ENCODE measurements at regions not wholly inside any gene's neighbourhood (a gene's known extent, or its start where the extent isn't known, plus 50 kb on each side); places are given as distances from the start of the nearest gene placed in this dataset.

DNA sequence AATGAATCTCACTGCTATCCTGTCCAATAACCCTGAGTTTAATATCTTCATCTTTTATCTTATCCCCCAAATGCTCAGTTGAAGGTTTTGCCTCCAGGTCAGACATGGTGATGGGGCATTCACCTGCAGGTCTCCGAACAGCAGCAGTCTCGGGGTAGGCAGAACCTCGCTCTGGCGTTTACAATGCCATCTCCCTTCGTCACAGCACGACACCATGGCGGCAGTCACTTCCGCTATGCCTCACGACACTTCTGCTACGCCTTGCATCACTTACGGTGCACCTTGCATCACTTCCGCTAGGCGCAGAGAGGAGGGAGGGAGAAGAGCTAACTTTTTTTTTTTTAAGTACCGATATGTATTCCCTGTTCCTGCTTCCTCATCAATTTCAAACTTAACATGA is 194.9 kb downstream of the BCAS1 start:
- Histone ChIP-seq H3K27ac (no peak overlapping the region), H3K4me3 (no peak overlapping the region), H3K9me3 (no peaks in the 10 kb centered on the region), H3K36me3 (no peaks in the 10 kb centered on the region), H3K27me3 (no peaks in the 10 kb centered on the region), H3K4me1 (peaks cover 8% of the 10 kb centered on the region)
- TF ChIP-seq POLR2AphosphoS5 (IDR thresholded peaks at IDR 0.05; ENCODE audit: insufficient read depth in 1 of 2, low read depth in 1 of 2) (no peak), POLR2A (IDR thresholded peaks at IDR 0.05) (no peak)
- TF ChIP-seq, protein P1, sequence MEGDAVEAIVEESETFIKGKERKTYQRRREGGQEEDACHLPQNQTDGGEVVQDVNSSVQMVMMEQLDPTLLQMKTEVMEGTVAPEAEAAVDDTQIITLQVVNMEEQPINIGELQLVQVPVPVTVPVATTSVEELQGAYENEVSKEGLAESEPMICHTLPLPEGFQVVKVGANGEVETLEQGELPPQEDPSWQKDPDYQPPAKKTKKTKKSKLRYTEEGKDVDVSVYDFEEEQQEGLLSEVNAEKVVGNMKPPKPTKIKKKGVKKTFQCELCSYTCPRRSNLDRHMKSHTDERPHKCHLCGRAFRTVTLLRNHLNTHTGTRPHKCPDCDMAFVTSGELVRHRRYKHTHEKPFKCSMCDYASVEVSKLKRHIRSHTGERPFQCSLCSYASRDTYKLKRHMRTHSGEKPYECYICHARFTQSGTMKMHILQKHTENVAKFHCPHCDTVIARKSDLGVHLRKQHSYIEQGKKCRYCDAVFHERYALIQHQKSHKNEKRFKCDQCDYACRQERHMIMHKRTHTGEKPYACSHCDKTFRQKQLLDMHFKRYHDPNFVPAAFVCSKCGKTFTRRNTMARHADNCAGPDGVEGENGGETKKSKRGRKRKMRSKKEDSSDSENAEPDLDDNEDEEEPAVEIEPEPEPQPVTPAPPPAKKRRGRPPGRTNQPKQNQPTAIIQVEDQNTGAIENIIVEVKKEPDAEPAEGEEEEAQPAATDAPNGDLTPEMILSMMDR (IDR thresholded peaks at IDR 0.05): no peak
- DNase-seq (ENCODE audit: extremely low spot score in 2 of 2): no peak
- intact Hi-C loops (cut with DNase I): no loop called here

DNA sequence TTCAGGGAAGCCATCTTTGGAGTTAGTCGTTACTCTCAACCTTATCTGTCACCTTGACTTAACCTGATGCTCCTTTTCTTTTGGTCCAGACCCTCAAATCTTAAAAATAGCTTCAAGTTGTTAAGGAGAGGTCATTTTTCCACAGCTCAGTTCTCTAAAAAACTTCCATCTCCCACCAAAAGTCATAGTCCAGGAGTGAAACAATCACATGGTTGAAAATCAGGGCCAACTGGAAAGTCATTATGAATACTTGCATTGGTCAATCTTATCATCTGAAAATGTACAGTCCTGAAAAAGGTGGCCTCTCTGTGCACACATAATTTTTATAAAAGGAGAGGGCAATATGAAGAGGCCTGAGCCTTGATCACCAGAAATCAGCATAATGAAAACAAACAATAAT is 195.7 kb downstream of the BCAS1 start:
- H3K4me1 ChIP-seq: peaks cover 9% of the 10 kb centered on the region
- no peak overlapping the region for H3K27ac ChIP-seq
- TF ChIP-seq POLR2A (IDR thresholded peaks at IDR 0.05) (no peak), POLR2AphosphoS5 (IDR thresholded peaks at IDR 0.05; ENCODE audit: insufficient read depth in 1 of 2, low read depth in 1 of 2) (no peak)
- TF ChIP-seq, protein P1 (IDR thresholded peaks at IDR 0.05): no peak
- H3K27me3 ChIP-seq: no peaks in the 10 kb centered on the region
- no peak overlapping the region for H3K4me3 ChIP-seq
- no peaks in the 10 kb centered on the region for H3K9me3 ChIP-seq
- H3K36me3 ChIP-seq: no peaks in the 10 kb centered on the region
- intact Hi-C loops (cut with DNase I): no loop called here
- no peak for DNase-seq (ENCODE audit: extremely low spot score in 2 of 2)

GRCh38 chr20:53874104-53874503 is 196.3 kb downstream of the BCAS1 start:
- H3K4me3 ChIP-seq: no peak overlapping the region
- no peak for DNase-seq (ENCODE audit: extremely low spot score in 2 of 2)
- no peaks in the 10 kb centered on the region for H3K36me3 ChIP-seq
- peaks cover 13% of the 10 kb centered on the region for H3K4me1 ChIP-seq
- H3K9me3 ChIP-seq: no peaks in the 10 kb centered on the region
- TF ChIP-seq, protein P1 (IDR thresholded peaks at IDR 0.05): no peak
- TF ChIP-seq POLR2AphosphoS5 (IDR thresholded peaks at IDR 0.05; ENCODE audit: insufficient read depth in 1 of 2, low read depth in 1 of 2): no peak
- TF ChIP-seq POLR2A (IDR thresholded peaks at IDR 0.05): no peak
- intact Hi-C loops (cut with DNase I): no loop called here
- H3K27ac ChIP-seq: no peak overlapping the region
- no peaks in the 10 kb centered on the region for H3K27me3 ChIP-seq

GRCh38 chr20:53873230-53873604 is 197.2 kb downstream of the BCAS1 start:
- Histone ChIP-seq H3K4me1 (peaks cover 13% of the 10 kb centered on the region), H3K4me3 (no peak overlapping the region), H3K9me3 (no peaks in the 10 kb centered on the region), H3K27me3 (no peaks in the 10 kb centered on the region), H3K27ac (no peak overlapping the region), H3K36me3 (no peaks in the 10 kb centered on the region)
- intact Hi-C loops (cut with DNase I): no loop called here
- TF ChIP-seq POLR2AphosphoS5 (IDR thresholded peaks at IDR 0.05; ENCODE audit: insufficient read depth in 1 of 2, low read depth in 1 of 2): no peak
- no peak for TF ChIP-seq POLR2A (IDR thresholded peaks at IDR 0.05)
- TF ChIP-seq, protein P1 (IDR thresholded peaks at IDR 0.05): no peak
- DNase-seq (ENCODE audit: extremely low spot score in 2 of 2): no peak

GRCh38 chr20:53872561-53873229 is 197.7 kb downstream of the BCAS1 start:
- Histone ChIP-seq H3K36me3 (no peaks in the 10 kb centered on the region), H3K4me3 (no peak overlapping the region), H3K9me3 (no peaks in the 10 kb centered on the region), H3K27ac (no peak overlapping the region), H3K27me3 (no peaks in the 10 kb centered on the region), H3K4me1 (peaks cover 17% of the 10 kb centered on the region)
- no peak for DNase-seq (ENCODE audit: extremely low spot score in 2 of 2)
- intact Hi-C loops (cut with DNase I): no loop called here
- TF ChIP-seq, protein P1 (IDR thresholded peaks at IDR 0.05): no peak
- TF ChIP-seq POLR2A (IDR thresholded peaks at IDR 0.05) (no peak), POLR2AphosphoS5 (IDR thresholded peaks at IDR 0.05; ENCODE audit: insufficient read depth in 1 of 2, low read depth in 1 of 2) (no peak)

Measured in vagina (tissue), 2 donors.